ENCODE measurements at regions not wholly inside any gene's neighbourhood (a gene's known extent, or its start where the extent isn't known, plus 50 kb on each side); places are given as distances from the start of the nearest gene placed in this dataset.

- H3K4me3 ChIP-seq (ENCODE audit: low read depth, low read length): no peak overlapping the region
- no peak for TF ChIP-seq CTCF (IDR thresholded peaks at IDR 0.05; ENCODE audit: low read depth, low read length)
These were observed 369.0 kb downstream of the MATN1 start for GRCh38 chr1:30354410-30354809.

- no peak for TF ChIP-seq CTCF (IDR thresholded peaks at IDR 0.05; ENCODE audit: low read depth, low read length)
- no peak overlapping the region for H3K4me3 ChIP-seq (ENCODE audit: low read depth, low read length)
These were observed 369.7 kb downstream of the MATN1 start for GRCh38 chr1:30353637-30354036.

GRCh38 chr1:30348147-30348546, 375.2 kb downstream of the MATN1 start:
- no peak for TF ChIP-seq CTCF (IDR thresholded peaks at IDR 0.05; ENCODE audit: low read depth, low read length)

GRCh38 chr1:30345491-30346130, 377.8 kb downstream of the MATN1 start:
- no peak for TF ChIP-seq CTCF (IDR thresholded peaks at IDR 0.05; ENCODE audit: low read depth, low read length)
- H3K4me3 ChIP-seq (ENCODE audit: low read depth, low read length): no peak overlapping the region

More at GRCh38 chr1:30348147-30348546, 375.2 kb downstream of the MATN1 start:
- no peak overlapping the region for H3K4me3 ChIP-seq (ENCODE audit: low read depth, low read length)

GRCh38 chr1:30343562-30343961, 379.8 kb downstream of the MATN1 start:
- no peak for TF ChIP-seq CTCF (IDR thresholded peaks at IDR 0.05; ENCODE audit: low read depth, low read length)

GRCh38 chr1:30342535-30343141, 380.7 kb downstream of the MATN1 start:
- H3K4me3 ChIP-seq (ENCODE audit: low read depth, low read length): no peak overlapping the region
- TF ChIP-seq CTCF (IDR thresholded peaks at IDR 0.05; ENCODE audit: low read depth, low read length): no peak

More at GRCh38 chr1:30343562-30343961, 379.8 kb downstream of the MATN1 start:
- no peak overlapping the region for H3K4me3 ChIP-seq (ENCODE audit: low read depth, low read length)

- H3K4me3 ChIP-seq (ENCODE audit: low read depth, low read length): no peak overlapping the region
- TF ChIP-seq CTCF (IDR thresholded peaks at IDR 0.05; ENCODE audit: low read depth, low read length): no peak
These were observed 382.5 kb downstream of the MATN1 start for GRCh38 chr1:30340934-30341333.

All from WI38 (cell line).